ENCODE measurements at regions not wholly inside any gene's neighbourhood (a gene's known extent, or its start where the extent isn't known, plus 50 kb on each side); places are given as distances from the start of the nearest gene placed in this dataset.
A peak's percentile ranks its signal among the peaks of the same experiment; 100 is the strongest.

DNA sequence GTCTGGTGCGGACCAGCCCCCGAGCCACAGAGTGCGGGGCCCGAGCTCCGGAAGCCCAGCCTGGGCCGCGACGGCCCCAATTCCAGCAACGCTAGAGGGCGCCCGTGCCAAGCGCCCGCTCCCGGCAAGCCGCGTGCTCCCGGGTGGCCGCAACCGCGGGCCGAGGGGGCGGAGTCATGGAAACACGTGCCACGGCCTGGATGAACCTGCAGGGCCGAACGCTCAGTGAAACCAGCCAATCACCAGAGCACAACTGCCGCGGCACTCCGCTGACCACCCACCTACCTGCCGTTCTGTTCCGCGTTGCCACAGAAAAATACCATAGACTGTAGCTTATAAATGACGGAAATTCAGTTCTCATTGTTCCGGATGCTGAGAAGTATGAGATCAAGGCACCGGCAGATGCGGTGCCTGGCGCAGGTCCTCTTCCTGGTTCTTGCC is 85.7 kb upstream of the FOXC1 start:
- TF ChIP-seq, protein P1, sequence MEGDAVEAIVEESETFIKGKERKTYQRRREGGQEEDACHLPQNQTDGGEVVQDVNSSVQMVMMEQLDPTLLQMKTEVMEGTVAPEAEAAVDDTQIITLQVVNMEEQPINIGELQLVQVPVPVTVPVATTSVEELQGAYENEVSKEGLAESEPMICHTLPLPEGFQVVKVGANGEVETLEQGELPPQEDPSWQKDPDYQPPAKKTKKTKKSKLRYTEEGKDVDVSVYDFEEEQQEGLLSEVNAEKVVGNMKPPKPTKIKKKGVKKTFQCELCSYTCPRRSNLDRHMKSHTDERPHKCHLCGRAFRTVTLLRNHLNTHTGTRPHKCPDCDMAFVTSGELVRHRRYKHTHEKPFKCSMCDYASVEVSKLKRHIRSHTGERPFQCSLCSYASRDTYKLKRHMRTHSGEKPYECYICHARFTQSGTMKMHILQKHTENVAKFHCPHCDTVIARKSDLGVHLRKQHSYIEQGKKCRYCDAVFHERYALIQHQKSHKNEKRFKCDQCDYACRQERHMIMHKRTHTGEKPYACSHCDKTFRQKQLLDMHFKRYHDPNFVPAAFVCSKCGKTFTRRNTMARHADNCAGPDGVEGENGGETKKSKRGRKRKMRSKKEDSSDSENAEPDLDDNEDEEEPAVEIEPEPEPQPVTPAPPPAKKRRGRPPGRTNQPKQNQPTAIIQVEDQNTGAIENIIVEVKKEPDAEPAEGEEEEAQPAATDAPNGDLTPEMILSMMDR (IDR thresholded peaks at IDR 0.05; ENCODE audit: insufficient read depth, low read length, missing control alignments), result peak; percentile 71
- ChIA-PET POLR2A (no interaction called here), CTCF (interaction anchor here (0.6 to 2.0 kb wide), 14 partner anchors 9 to 1239 kb away, joined by 3 to 10 read pairs (median 4); no protein-coding TSS in a partner anchor)
- DNase-seq (ENCODE audit: low read depth, low spot score), result no peak
- peak overlapping the region; percentile 23 for H3K4me3 ChIP-seq (ENCODE audit: low read depth, low read length)

DNA sequence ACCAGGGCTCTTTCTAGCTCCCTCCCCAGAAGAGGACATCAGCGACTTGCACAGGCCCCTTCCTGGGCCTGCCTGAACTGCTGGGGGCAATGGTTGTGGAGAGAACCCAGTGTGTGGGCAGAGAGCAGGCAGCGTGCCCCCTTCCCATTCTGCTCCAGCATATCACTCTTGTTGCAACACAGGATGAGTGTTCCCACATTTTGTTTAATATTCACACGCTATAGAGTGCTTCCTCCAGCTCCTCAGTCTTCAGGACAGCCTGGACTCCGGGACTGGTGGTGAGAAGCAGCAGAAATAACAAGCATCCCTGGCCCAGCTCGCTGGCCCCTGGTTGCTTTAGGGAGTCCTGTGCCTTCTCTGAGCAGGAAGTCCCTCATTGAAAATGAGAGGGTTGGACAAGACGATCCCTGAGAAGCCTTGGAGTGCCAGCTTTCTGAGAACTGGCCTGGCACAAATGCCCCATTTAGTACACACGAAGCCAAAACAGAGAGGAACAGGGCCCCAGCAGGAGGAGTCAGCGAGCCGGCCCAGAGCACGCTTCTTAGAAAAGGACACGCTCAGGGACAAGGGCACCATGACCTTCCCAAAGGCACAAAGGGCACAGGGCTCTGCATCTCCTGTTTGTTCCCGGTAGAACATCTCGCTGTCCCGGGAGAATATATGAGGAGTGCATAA is 84.2 kb upstream of the FOXC1 start:
- CTCF ChIA-PET, result interaction anchor here (1.0 to 1.6 kb wide), 4 partner anchors 17 to 1110 kb away, joined by 3 to 5 read pairs (median 4); no protein-coding TSS in a partner anchor
- POLR2A ChIA-PET, result no interaction called here
- H3K4me3 ChIP-seq (ENCODE audit: low read depth, low read length), result no peak overlapping the region
- TF ChIP-seq, protein P1 (IDR thresholded peaks at IDR 0.05; ENCODE audit: insufficient read depth, low read length, missing control alignments), result no peak
- DNase-seq (ENCODE audit: low read depth, low spot score), result no peak

DNA sequence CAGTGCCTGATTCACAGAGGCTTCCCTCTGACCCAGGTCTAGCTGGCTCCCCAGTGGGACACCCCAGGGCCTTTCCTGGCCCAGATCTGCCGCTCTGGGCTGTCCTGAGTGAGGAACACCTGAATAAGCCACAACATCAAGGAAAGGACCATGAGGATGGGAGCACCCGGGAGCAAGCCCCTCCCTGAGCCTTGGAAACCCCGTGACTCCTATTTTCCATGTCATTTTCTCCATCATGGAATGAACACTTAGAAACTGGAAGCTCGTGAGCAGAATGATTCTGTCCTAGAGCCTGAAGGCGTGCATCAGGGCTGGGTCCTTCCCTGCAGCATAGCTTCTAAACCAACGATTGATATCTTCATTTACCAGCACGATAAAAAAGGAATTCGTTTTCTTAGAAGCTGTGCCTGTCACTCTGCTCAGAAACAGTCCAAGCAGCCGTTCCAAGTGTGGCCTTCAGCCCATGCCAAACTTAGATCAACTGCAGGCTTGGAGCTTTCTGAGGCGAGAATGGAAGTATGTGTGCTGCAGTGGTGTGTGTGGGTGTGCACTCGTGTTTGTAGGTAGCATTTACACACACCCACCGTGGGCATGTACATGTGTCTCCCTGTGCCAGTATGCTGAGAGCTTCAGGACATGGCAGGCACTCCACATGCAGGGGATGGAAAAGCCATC is 83.2 kb upstream of the FOXC1 start:
- no peak for DNase-seq (ENCODE audit: low read depth, low spot score)
- H3K4me3 ChIP-seq (ENCODE audit: low read depth, low read length), result no peak overlapping the region
- TF ChIP-seq, protein P1 (IDR thresholded peaks at IDR 0.05; ENCODE audit: insufficient read depth, low read length, missing control alignments), result no peak
- ChIA-PET POLR2A (no interaction called here), CTCF (interaction anchor here (1.1 kb wide), 1 partner anchor 10 kb away, joined by 4 read pairs; no protein-coding TSS in a partner anchor)

GRCh38 chr6:1527073-1527457 is 82.7 kb upstream of the FOXC1 start:
- TF ChIP-seq, protein P1 (IDR thresholded peaks at IDR 0.05; ENCODE audit: insufficient read depth, low read length, missing control alignments), result no peak
- CTCF ChIA-PET, result interaction anchor here (1.1 kb wide), 1 partner anchor 11 kb away, joined by 4 read pairs; no protein-coding TSS in a partner anchor
- H3K4me3 ChIP-seq (ENCODE audit: low read depth, low read length), result no peak overlapping the region
- no peak for DNase-seq (ENCODE audit: low read depth, low spot score)
- POLR2A ChIA-PET, result no interaction called here

GRCh38 chr6:1535295-1535694 is 74.4 kb upstream of the FOXC1 start:
- no peak for DNase-seq (ENCODE audit: low read depth, low spot score)
- TF ChIP-seq, protein P1 (IDR thresholded peaks at IDR 0.05; ENCODE audit: insufficient read depth, low read length, missing control alignments), result no peak
- H3K4me3 ChIP-seq (ENCODE audit: low read depth, low read length), result no peak overlapping the region
- CTCF ChIA-PET, result no interaction called here
- POLR2A ChIA-PET, result no interaction called here
